GM21737 (cell line): ENCODE measurements at regions not wholly inside any gene's neighbourhood (a gene's known extent, or its start where the extent isn't known, plus 50 kb on each side); places are given as distances from the start of the nearest gene placed in this dataset.

Experiments used
- ATAC-seq: cut with Tn5 transposase; IDR thresholded peaks from one replicate; pipeline ENCODE4 v1.9.1; 2021; ENCODE audit warnings: mild to moderate bottlenecking, moderate library complexity; ENCODE audit not compliant: unreplicated experiment

DNA sequence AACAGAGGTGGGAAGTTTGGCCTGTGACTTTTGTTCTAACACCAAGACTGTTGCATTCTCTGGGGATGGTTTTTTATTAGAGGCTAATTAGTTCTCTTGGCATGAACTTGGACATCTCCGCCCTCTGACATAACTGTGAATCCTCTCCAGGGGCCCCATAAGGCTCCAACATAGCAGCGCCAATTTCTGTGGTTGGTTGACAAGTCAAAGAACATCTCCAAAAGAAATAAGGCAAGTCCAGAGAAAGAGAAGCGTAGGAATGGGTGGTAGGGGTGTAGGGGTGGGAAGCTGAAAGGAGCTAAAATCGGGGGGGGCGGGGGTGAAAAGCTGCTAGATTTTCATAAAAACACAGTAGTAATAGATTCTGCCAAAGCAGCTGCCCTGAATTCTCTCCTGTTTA lies 81.0 kb upstream of the DAB2 start:
- no peak for ATAC-seq

DNA sequence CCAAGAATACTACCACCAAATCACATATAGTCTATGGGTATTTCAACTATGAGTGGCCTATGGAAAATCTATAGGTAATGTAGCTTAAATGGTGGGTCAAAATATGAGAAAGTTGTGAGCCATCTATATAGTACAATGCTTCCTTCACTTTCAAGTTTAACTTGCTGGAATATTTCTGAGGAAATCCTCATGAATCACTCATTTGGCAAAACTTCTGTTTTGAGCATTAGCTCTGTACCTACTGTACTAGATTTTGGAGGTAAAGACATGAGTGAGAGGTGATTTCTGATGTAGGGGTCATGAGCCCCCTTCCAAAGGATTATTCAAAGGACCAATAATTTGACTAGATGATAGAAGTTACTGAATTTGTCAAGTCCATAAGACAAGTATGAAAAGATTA lies 80.6 kb upstream of the DAB2 start:
- ATAC-seq = no peak

DNA sequence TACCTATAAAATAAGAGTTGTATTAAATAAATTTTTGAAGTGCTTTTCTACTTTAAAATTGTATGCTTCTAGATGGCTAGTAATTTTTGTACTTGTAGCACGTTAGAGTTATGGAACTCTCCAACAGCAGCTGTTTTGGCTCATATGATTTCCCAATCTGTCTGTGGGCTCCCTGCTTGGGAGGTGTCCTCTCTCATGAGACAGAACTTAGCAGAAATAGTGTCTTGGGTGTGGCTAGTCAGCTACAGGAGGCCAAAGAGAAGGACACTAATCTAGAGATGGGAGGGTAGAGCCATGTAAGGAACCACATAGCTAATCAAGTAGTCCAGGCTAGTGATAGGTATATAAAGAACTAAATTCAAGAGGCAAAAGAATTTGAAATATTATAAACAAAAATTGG lies 78.4 kb upstream of the DAB2 start:
- no peak for ATAC-seq

DNA sequence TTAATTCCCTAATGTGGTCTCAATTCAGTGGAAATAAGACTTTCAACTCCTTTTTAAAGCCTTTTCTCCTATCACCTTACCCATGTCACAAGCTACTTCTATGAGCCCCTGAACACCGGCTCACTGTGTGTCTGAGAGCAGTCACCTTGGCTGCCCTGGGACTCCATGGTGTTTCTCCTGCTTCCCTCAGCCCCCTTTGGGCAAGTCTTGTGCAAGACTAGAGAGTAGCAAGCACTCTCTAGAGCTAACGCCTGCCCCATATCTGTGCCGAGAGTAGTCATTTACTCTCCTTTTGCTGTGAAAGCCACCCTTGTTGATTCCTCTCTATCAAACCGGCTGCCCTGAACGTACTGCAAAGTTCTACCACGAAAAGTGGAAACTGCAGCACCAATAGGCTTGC lies 77.9 kb upstream of the DAB2 start:
- no peak for ATAC-seq

DNA sequence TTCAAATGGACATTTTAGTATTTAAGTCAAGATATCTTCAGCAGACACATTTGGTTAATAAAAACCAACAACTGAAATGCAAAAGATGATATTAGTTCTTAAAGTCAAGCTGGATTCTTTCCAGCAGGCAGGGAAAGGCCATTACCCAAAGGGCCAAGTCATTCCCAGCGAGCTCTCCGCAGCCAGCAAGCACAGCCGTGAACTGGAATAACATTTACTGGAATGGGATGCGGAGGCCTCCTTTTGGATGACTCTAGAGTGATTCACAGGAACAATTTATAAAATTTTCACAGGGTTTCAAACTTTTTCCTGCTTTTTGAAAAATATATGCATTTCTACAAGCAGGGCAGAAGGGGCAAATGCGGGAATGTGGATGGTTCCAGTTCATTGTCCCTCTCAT lies 76.6 kb upstream of the DAB2 start:
- ATAC-seq = no peak

DNA sequence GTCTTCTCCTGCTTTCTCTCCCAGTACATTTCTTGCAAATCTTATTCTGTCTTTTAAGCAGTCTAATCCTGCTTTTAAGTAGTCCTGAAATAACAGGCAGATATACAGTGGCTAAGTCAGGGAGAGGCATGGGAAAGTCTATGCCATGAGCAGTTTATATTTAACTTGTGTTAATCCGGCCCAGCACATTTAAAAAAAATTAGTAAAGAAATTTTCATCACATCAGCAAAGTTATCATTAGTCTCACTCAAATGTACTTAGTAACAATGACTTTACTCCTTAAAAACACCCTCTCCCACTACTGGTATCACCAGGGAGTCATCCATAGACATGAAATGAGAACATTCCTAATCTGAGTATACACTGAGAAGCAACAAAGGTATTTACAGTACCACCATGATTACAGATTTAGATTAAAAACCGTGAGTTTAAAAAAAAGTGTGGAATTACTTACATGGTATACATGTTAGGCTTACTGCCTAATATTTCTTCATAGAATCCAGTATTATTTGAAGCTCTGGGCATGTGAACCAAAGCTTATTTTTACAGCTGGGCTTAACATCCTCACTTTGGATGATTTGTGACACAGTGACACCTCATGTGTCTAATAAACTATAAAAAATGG lies 75.9 kb upstream of the DAB2 start:
- ATAC-seq = no peak

DNA sequence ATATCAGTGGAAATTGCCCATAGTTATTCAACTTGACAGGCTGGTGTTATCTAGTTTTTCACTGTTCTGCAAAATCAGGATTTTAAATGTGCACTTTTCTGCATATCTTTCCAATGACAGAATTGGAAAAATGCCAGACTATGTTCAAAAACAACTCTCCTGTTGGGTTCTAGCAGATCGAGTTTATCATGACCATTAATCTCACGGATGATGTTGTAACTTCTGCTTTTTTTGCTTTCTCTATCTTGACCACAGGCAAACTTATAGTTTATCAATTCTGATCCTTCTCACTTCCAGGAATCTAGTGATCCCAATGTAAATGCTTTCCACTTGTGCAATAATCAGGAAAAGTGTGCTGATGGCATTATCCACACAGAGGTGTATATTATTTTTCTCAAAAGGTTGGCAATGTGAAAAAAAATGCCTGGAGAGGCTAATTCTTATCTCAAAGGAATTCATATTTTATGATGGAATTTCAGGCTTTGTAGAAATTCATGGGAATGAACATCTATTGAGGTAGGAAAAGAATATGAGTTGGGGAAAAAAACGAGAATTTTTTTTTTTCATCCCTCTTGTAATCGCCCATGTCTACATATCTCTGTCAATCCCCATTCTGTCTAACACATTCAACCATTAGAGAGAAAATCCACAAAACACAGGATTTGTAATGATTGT lies 73.6 kb upstream of the DAB2 start:
- ATAC-seq = no peak

DNA sequence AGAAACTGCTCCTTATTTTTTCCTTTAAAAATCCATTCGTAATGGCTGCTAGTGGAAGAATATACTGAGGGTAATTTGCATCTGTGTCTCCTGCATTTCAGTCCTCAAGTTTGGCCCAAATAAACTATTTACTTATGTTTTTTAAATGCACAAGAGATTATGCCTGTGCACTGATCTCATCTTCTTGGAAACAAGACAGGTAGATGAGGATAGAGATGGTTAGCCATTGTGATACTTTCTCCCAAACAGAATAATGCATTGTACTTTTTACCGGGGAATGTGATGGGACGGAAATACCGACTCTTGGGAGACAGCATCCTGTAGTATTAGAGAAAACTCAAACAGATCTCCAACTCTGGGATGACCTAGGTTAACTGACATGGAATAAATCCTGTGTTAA lies 72.5 kb upstream of the DAB2 start:
- ATAC-seq = no peak

DNA sequence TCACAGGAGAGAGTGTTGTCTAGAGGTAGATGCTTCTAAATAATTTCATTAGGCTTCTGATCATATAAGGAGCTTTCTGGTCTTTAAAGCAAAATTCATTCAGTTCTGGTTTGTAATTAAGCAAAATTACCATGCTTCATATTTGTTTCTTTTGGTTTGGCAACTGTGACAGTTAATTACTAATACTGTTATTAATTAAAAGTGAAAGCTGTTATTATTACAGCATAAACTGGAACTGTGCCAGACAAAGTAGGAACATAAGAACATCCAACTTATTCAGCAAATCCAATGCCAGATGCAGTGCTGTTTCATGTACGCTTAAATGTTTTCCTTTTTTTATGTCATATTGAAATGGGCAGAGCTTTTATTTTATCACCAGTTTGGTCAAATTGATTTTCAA lies 70.4 kb upstream of the DAB2 start:
- no peak for ATAC-seq

DNA sequence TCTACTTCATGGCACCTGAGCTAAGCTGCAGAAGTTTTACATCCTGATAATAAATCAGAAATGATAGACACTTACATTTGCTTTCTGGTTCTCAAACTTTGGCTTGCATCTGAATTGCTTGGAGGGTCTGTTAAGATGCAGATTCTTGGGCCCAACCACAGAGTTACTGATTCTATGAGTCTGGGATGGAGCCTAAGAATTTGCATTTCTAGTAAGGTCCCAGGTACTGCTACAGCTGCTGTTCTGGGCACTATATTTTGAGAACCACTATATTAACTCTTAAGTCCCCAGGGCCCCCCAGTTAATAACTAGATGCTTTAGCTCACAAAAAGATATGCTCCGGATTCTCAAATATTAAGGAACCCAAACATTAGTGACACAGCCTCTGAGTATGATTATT lies 69.8 kb upstream of the DAB2 start:
- no peak for ATAC-seq

DNA sequence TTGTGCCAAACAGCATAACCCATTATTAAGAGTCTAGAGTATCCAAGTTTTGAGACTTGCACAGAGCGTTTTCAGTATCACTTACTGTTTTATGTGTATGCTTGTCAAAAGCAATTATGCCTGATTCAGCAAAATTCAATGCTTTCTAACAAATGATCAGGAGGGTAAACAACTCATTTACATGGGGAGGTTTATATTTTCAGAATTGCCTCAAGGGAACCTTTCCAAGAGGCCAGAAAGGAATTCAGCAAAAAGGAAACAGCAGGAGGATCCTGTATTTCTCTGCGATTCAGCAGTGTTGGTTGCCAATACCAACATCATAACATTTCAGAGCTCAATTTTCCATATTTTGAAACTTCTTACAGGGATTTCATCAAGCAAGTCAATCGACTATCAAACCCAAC lies 69.3 kb upstream of the DAB2 start:
- no peak for ATAC-seq

DNA sequence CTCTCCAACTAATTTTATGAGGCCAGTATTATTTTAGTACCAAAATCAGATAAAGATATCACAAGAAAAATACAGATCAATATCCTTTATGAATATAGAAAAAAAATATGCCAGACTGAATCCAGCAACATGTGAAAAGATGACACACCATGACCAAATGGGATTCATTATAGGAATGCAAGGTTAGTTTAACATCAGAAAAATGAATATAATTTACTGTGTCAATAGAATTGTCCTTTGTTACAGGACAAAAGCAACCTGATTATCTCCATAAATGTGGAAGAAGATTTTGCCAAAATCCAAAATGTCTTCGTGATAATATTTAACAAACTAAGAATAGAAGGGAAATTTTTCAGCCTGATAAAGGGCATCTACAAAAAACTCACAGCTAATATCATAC lies 66.4 kb upstream of the DAB2 start:
- ATAC-seq = no peak

DNA sequence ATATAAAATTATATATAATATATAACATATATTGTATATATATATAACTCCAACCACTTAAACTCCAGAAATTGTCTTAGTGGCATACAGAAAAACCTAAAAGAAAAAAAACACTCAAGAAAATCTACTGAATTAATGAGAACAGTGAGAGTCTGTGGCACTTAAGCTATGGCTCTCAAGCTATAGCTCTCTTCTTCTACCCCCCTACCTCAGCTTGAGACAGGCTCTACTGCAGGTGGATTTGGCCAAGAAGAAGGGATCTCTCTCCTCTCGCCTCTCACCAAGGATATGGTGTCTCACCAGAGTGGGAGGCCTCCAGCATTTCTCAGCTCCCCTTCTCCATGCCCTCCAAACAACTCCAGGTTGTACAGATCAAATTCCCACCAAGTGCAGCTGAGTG lies 64.5 kb upstream of the DAB2 start:
- ATAC-seq = no peak

DNA sequence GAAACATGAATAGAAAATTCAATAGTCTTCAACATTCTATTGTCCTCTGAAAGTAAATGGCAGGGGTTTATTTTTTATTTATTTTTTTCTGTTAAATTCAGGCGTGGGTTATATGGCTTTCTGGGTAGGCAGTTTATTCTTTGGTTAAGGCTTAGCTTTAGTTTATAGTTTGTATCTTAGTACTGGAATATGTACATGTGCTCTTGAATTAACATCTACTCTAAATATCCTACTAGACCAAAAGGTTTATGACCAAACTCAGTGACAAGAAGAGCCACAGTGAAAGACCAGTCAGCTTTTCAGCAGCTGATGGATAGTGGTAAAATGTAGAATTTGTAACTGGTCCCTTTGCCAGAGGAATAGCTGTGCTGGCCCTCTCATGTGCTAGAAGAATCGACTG lies 62.0 kb upstream of the DAB2 start:
- ATAC-seq = no peak

DNA sequence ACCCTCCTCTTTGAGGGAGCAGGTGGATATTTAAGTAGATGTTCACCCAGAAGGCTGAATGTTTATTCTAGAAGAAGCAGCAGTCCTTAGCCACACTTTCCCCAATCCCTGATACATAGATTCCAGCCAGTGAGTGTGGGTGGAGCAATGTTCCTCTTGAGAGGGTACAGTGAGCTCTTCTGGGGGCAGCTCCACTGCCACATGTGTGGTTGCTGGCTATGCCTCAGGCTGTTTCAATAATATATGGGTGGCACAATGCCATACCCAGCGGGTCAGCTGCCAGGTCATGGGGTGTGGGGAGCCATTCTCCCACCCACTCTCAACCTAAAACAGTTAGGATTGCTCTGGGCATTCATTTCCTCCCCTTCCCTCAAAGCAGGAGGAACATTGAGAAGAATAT lies 61.6 kb upstream of the DAB2 start:
- no peak for ATAC-seq

DNA sequence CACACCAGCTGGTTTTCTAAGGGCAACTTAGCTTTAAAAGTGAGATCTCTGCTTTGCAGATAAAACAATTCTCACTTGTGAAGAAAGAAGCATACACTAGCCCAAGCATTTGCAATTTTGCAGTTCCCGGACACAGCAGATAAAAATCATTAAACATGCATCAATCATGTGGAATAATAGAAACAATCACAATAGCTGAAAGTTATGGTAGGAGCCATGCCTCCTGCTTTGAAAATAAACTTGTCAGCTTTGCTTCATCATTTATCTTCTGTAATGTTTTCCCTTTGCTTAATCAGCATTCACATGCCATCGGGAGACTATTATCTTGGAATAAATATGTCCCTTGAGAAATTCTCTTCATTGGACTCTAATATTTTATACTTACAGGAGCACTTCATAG lies 60.3 kb upstream of the DAB2 start:
- no peak for ATAC-seq

DNA sequence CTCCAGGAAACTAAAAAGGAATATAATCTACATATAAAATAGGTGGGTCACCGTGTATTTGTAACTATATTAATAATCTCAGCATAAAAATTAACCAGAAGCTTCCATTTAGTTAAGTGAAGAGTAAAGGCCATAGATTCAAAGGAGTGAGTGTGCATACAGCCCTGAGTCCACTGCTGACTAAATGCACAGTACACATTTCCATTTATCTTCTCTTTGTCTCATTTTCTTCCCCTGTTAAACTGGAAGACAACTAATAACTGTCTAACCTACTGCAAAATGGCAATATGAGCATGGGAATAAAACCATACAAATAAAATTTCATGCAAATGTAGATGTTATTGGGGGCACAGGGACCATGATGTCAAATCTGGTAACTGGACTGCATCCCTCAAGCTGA lies 59.9 kb upstream of the DAB2 start:
- ATAC-seq = no peak

DNA sequence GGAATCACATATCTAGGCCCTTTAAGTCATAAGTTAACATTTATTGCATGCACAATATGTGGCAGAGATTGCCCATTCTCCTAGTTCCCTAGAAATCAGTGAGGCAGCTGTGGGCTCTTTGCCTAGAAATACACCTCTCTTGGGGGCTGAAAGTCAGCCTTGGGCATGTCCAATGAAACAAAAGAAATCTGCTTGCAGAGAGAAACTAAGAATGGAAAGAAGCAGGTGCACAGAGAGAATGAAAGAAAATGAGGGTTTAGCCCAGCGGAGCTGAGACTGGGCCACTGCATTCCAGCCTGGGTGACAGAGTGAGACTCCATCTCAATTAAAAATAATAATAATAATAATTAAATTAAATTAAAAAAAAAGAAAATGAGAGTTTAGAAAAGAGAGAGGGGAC lies 57.3 kb upstream of the DAB2 start:
- ATAC-seq = no peak

DNA sequence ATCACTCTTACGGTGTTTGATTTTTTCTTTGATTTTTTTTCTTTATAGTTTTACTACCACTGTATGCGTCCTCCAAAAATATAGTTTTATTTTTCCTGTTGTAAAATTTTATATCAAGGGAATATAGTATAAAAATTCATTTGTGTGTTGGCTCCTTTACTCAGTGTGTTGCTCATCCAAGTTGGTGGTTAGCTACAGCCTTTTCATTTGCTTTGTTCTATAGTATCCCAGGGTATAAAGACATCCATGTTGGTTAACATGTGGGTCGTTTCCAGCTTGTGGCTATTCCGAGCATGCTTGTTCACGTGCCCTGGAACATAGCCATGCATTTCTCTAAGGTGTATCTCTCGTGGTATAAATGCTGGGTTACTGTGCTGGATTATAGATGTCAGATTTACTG lies 54.8 kb upstream of the DAB2 start:
- ATAC-seq = no peak

DNA sequence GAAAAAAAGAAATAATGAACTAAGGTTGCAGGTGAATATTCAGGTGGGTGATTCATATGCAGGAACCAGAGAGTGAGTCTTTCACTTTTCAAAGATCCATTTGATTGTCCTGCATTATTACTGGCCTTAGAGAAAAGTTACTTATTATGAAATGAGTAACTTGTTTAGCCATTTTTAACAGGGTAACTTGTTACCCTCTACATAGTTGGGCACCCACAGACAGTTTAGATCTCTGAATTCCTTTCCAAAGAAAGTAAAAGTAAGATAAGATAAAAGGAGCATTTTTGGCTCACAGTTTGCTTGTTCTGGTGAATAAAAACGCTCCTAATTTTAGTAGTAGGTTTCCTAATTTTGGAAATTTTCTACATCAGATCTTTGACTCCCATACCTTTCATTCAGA lies 54.1 kb upstream of the DAB2 start:
- no peak for ATAC-seq

DNA sequence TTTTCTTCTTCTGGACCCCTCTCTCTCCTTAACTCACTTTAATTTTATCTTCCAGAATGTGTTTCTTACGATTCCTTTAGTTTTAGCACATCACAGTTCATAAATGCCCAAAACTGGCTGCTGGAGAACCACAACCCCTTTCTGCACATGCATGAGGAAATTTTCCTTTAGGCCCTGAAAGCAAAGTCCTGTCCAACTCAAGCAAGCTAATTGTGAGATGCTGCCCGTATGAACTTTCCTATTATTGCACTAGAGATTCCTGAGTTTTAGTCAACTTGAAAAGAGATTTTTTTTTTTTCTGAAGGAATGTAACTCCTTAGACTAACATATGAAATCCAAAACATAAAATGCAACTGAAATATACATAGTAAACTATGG lies 52.1 kb upstream of the DAB2 start:
- no peak for ATAC-seq

DNA sequence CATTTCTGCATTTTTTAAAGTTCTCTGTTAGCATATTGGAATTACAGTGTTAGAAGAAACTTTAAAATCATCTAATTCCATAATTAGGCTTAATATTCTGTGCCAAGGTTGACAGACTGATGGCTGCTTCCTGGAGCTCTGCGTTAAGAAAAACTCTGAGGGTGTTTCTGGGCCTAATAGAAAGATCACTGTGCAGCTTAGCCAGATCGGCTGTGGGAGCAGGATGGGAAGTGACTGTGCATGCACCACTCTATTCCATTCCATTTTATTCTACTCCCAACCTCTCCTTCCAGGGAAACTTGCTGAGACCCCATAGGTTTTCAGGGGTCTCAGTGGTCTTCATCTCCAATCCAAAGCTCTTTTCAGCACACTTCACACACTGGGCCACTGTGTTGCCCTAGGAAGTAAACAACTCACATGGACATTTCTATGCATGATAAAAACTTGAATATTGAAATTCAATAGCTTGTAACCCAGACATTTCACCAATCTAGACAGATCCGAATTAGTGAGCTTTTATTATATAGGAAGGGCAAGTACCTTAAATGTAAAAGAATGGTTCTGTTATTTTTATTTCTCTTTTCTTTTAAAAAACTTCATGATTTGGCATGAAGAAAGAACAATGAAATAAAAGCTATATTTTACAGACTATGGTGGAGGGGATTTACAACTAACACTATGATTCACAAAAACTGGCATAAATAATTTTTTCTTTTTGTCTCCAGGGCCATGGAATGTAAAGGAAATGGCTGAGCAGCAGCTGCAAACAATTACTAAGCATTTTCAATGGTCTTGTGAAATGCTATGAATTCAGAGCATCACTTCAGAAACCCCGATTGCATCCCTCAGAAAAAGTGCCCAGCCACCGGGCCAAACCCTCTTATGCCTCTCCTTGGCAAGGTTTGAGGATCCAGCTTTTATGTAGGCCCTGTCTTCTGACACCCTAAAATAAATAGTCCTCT lies 51.4 kb upstream of the DAB2 start:
- no peak for ATAC-seq
